ENCODE measurements at regions not wholly inside any gene's neighbourhood (a gene's known extent, or its start where the extent isn't known, plus 50 kb on each side); places are given as distances from the start of the nearest gene placed in this dataset.

GRCh38 chr1:104468282-104468681 is 718.6 kb downstream of the AMY1C start:
- DNase-seq, result no peak
- intact Hi-C loops (cut with DNase I; ENCODE audit: low total_unique reads), result no loop called here
- 78 to 89% methylated on average over 4 of the region's 4 CpGs for whole genome bisulfite sequencing, 2 donors
- H3K27me3 ChIP-seq, result no peaks in the 10 kb centered on the region
- H3K27ac ChIP-seq, result no peak overlapping the region
- H3K4me3 ChIP-seq, result no peak overlapping the region
- H3K9me3 ChIP-seq, result no peaks in the 10 kb centered on the region
- no peaks in the 10 kb centered on the region for H3K36me3 ChIP-seq (ENCODE audit: low read depth, missing control alignments)
- no peaks in the 10 kb centered on the region for H3K4me1 ChIP-seq
- no peak for TF ChIP-seq POLR2A (IDR thresholded peaks at IDR 0.05)
- TF ChIP-seq, protein P1, sequence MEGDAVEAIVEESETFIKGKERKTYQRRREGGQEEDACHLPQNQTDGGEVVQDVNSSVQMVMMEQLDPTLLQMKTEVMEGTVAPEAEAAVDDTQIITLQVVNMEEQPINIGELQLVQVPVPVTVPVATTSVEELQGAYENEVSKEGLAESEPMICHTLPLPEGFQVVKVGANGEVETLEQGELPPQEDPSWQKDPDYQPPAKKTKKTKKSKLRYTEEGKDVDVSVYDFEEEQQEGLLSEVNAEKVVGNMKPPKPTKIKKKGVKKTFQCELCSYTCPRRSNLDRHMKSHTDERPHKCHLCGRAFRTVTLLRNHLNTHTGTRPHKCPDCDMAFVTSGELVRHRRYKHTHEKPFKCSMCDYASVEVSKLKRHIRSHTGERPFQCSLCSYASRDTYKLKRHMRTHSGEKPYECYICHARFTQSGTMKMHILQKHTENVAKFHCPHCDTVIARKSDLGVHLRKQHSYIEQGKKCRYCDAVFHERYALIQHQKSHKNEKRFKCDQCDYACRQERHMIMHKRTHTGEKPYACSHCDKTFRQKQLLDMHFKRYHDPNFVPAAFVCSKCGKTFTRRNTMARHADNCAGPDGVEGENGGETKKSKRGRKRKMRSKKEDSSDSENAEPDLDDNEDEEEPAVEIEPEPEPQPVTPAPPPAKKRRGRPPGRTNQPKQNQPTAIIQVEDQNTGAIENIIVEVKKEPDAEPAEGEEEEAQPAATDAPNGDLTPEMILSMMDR (IDR thresholded peaks at IDR 0.05), result no peak

DNA sequence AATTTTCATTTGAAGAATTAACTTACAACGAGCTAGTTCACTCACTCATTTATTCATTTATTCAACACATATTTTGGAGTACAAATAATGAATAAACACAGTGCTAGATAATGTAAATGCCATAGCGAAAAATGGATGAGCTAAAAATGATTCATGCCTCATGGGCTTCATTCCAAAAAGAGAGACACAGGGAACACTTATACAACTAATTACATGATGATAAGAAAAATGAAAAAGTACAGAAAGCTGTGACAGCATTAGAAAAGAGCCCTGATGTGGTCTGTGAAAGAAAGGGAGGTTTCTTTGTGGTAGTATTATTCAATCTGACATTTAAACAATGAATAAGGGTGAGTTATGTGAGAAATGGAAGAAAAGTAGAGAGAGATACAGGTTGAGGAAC is 726.4 kb downstream of the AMY1C start:
- no peak for DNase-seq
- TF ChIP-seq, protein P1 (IDR thresholded peaks at IDR 0.05), result no peak
- no peak for TF ChIP-seq POLR2A (IDR thresholded peaks at IDR 0.05)
- Histone ChIP-seq H3K9me3 (no peaks in the 10 kb centered on the region), H3K4me1 (no peaks in the 10 kb centered on the region), H3K36me3 (ENCODE audit: low read depth, missing control alignments) (no peaks in the 10 kb centered on the region), H3K4me3 (no peak overlapping the region), H3K27me3 (no peaks in the 10 kb centered on the region), H3K27ac (no peak overlapping the region)
- intact Hi-C loops (cut with DNase I; ENCODE audit: low total_unique reads), result no loop called here
- WGBS, 2 donors, result 38 to 48% methylated on average over 2 of the region's 2 CpGs

GRCh38 chr1:104488296-104489015 is 738.8 kb downstream of the AMY1C start:
- Histone ChIP-seq H3K36me3 (ENCODE audit: low read depth, missing control alignments) (no peaks in the 10 kb centered on the region), H3K9me3 (no peaks in the 10 kb centered on the region), H3K4me1 (no peaks in the 10 kb centered on the region), H3K27me3 (no peaks in the 10 kb centered on the region), H3K4me3 (no peak overlapping the region), H3K27ac (no peak overlapping the region)
- DNase-seq, result no peak
- TF ChIP-seq, protein P1 (IDR thresholded peaks at IDR 0.05), result no peak
- no peak for TF ChIP-seq POLR2A (IDR thresholded peaks at IDR 0.05)
- intact Hi-C loops (cut with DNase I; ENCODE audit: low total_unique reads), result no loop called here
- 52 to 54% methylated on average over 4 of the region's 4 CpGs for WGBS, 2 donors

GRCh38 chr1:104526158-104526795 is 776.6 kb downstream of the AMY1C start:
- Histone ChIP-seq H3K4me1 (no peaks in the 10 kb centered on the region), H3K36me3 (ENCODE audit: low read depth, missing control alignments) (no peaks in the 10 kb centered on the region), H3K27ac (no peak overlapping the region), H3K9me3 (no peaks in the 10 kb centered on the region), H3K4me3 (no peak overlapping the region), H3K27me3 (no peaks in the 10 kb centered on the region)
- DNase-seq, result no peak
- TF ChIP-seq POLR2A (IDR thresholded peaks at IDR 0.05), result no peak
- TF ChIP-seq, protein P1 (IDR thresholded peaks at IDR 0.05), result no peak
- 53 to 63% methylated on average over 2 of the region's 2 CpGs for WGBS, 2 donors
- intact Hi-C loops (cut with DNase I; ENCODE audit: low total_unique reads), result no loop called here

DNA sequence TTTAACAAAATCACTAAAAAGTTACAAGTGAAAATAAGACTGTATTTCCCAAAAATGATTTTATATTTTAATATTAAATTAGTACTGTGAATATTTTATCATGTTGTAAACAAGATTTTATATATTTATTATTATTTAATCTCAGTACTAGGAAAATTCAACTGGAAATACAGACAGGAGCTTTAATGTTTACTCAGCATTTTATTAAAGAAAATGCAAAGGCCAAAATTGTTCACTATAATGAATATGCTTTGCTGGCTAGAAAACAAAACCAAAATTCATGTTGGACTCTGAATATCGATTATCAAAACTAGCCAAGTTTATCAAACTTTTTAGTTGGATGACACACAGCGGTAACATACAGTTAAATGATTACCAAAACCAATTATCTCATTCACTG is 782.3 kb downstream of the AMY1C start:
- 76 to 78% methylated on average over 2 of the region's 2 CpGs for WGBS, 2 donors
- Histone ChIP-seq H3K4me3 (no peak overlapping the region), H3K4me1 (no peaks in the 10 kb centered on the region), H3K27me3 (no peaks in the 10 kb centered on the region), H3K9me3 (no peaks in the 10 kb centered on the region), H3K27ac (no peak overlapping the region), H3K36me3 (ENCODE audit: low read depth, missing control alignments) (no peaks in the 10 kb centered on the region)
- intact Hi-C loops (cut with DNase I; ENCODE audit: low total_unique reads), result no loop called here
- DNase-seq, result no peak
- TF ChIP-seq, protein P1 (IDR thresholded peaks at IDR 0.05), result no peak
- no peak for TF ChIP-seq POLR2A (IDR thresholded peaks at IDR 0.05)

Data from testis (tissue), 2 donors.